ENCODE measurements at regions not wholly inside any gene's neighbourhood (a gene's known extent, or its start where the extent isn't known, plus 50 kb on each side); places are given as distances from the start of the nearest gene placed in this dataset.

- peaks cover 8% of the 10 kb centered on the region for H3K27me3 Mint-ChIP-seq (ENCODE audit: low read depth)
- no peak overlapping the region for H3K27ac Mint-ChIP-seq
- H3K4me1 Mint-ChIP-seq (ENCODE audit: low read depth), result no peaks in the 10 kb centered on the region
- no peak overlapping the region for H3K4me3 Mint-ChIP-seq
- H3K36me3 Mint-ChIP-seq (ENCODE audit: insufficient read depth in 2 of 2), result no peaks in the 10 kb centered on the region
- no peak for ATAC-seq (replicated peaks in 1 of 2)
- no peaks in the 10 kb centered on the region for H3K9me3 Mint-ChIP-seq
- DNase-seq, result no peak
Observed at GRCh38 chr11:134637091-134638015, 225.3 kb upstream of the B3GAT1 start.

GRCh38 chr11:134636071-134636470 is 224.0 kb upstream of the B3GAT1 start:
- ATAC-seq (replicated peaks in 1 of 2), result no peak
- H3K9me3 Mint-ChIP-seq, result no peaks in the 10 kb centered on the region
- DNase-seq, result no peak
- H3K27ac Mint-ChIP-seq, result no peak overlapping the region
- H3K4me3 Mint-ChIP-seq, result no peak overlapping the region
- H3K27me3 Mint-ChIP-seq (ENCODE audit: low read depth), result peaks cover 8% of the 10 kb centered on the region
- no peaks in the 10 kb centered on the region for H3K36me3 Mint-ChIP-seq (ENCODE audit: insufficient read depth in 2 of 2)
- H3K4me1 Mint-ChIP-seq (ENCODE audit: low read depth), result no peaks in the 10 kb centered on the region

GRCh38 chr11:134634897-134635831 is 223.1 kb upstream of the B3GAT1 start:
- no peak for DNase-seq
- H3K4me1 Mint-ChIP-seq (ENCODE audit: low read depth), result no peaks in the 10 kb centered on the region

GRCh38 chr11:134633276-134633675 is 221.2 kb upstream of the B3GAT1 start:
- Mint-ChIP-seq H3K27ac (no peak overlapping the region), H3K4me1 (ENCODE audit: low read depth) (no peaks in the 10 kb centered on the region), H3K27me3 (ENCODE audit: low read depth) (peaks cover 4% of the 10 kb centered on the region), H3K9me3 (peaks cover 0 to 2% of the 10 kb centered on the region in 2 donors), H3K4me3 (no peak overlapping the region), H3K36me3 (ENCODE audit: insufficient read depth in 2 of 2) (no peaks in the 10 kb centered on the region)
- no peak for DNase-seq
- no peak for ATAC-seq (replicated peaks in 1 of 2)

More at GRCh38 chr11:134634897-134635831, 223.1 kb upstream of the B3GAT1 start:
- ATAC-seq (replicated peaks in 1 of 2), result no peak
- no peak overlapping the region for H3K4me3 Mint-ChIP-seq
- H3K27me3 Mint-ChIP-seq (ENCODE audit: low read depth), result peaks cover 8% of the 10 kb centered on the region
- H3K27ac Mint-ChIP-seq, result no peak overlapping the region
- no peaks in the 10 kb centered on the region for H3K36me3 Mint-ChIP-seq (ENCODE audit: insufficient read depth in 2 of 2)
- H3K9me3 Mint-ChIP-seq, result peaks cover 0 to 2% of the 10 kb centered on the region in 2 donors

GRCh38 chr11:134632347-134633119 is 220.5 kb upstream of the B3GAT1 start:
- no peaks in the 10 kb centered on the region for H3K4me1 Mint-ChIP-seq (ENCODE audit: low read depth)
- no peak overlapping the region for H3K27ac Mint-ChIP-seq
- H3K4me3 Mint-ChIP-seq, result no peak overlapping the region
- no peak for DNase-seq
- ATAC-seq (replicated peaks in 1 of 2), result no peak
- H3K27me3 Mint-ChIP-seq (ENCODE audit: low read depth), result peaks cover 8% of the 10 kb centered on the region
- H3K9me3 Mint-ChIP-seq, result peaks cover 0 to 2% of the 10 kb centered on the region in 2 donors
- no peaks in the 10 kb centered on the region for H3K36me3 Mint-ChIP-seq (ENCODE audit: insufficient read depth in 2 of 2)

GRCh38 chr11:134630861-134631260 is 218.8 kb upstream of the B3GAT1 start:
- no peak for DNase-seq
- no peak overlapping the region for H3K27ac Mint-ChIP-seq
- H3K27me3 Mint-ChIP-seq (ENCODE audit: low read depth), result peaks cover 8% of the 10 kb centered on the region
- no peaks in the 10 kb centered on the region for H3K36me3 Mint-ChIP-seq (ENCODE audit: insufficient read depth in 2 of 2)
- no peaks in the 10 kb centered on the region for H3K4me1 Mint-ChIP-seq (ENCODE audit: low read depth)
- no peak for ATAC-seq (replicated peaks in 1 of 2)
- no peak overlapping the region for H3K4me3 Mint-ChIP-seq
- H3K9me3 Mint-ChIP-seq, result peaks cover 0 to 2% of the 10 kb centered on the region in 2 donors

- peaks cover 14% of the 10 kb centered on the region for H3K27me3 Mint-ChIP-seq (ENCODE audit: low read depth)
- ATAC-seq (replicated peaks in 1 of 2), result no peak
- no peaks in the 10 kb centered on the region for H3K4me1 Mint-ChIP-seq (ENCODE audit: low read depth)
- DNase-seq, result no peak
- H3K9me3 Mint-ChIP-seq, result peaks cover 0 to 2% of the 10 kb centered on the region in 2 donors
- H3K27ac Mint-ChIP-seq, result no peak overlapping the region
- H3K4me3 Mint-ChIP-seq, result no peak overlapping the region
- no peaks in the 10 kb centered on the region for H3K36me3 Mint-ChIP-seq (ENCODE audit: insufficient read depth in 2 of 2)
Observed at GRCh38 chr11:134628426-134628825, 216.4 kb upstream of the B3GAT1 start.

GRCh38 chr11:134626032-134626431 is 214.0 kb upstream of the B3GAT1 start:
- Mint-ChIP-seq H3K4me3 (no peak overlapping the region), H3K27me3 (ENCODE audit: low read depth) (peaks cover 14% of the 10 kb centered on the region), H3K36me3 (ENCODE audit: insufficient read depth in 2 of 2) (no peaks in the 10 kb centered on the region), H3K4me1 (ENCODE audit: low read depth) (no peaks in the 10 kb centered on the region), H3K27ac (no peak overlapping the region), H3K9me3 (peaks cover 0 to 2% of the 10 kb centered on the region in 2 donors)
- DNase-seq, result no peak
- ATAC-seq (replicated peaks in 1 of 2), result no peak

- DNase-seq (no peak), ATAC-seq (replicated peaks in 1 of 2) (no peak)
- Mint-ChIP-seq H3K36me3 (ENCODE audit: insufficient read depth in 2 of 2) (no peaks in the 10 kb centered on the region), H3K4me3 (no peak overlapping the region), H3K4me1 (ENCODE audit: low read depth) (no peaks in the 10 kb centered on the region), H3K27me3 (ENCODE audit: low read depth) (peaks cover 14% of the 10 kb centered on the region), H3K9me3 (peaks cover 0 to 1% of the 10 kb centered on the region in 2 donors), H3K27ac (no peak overlapping the region)
Observed at GRCh38 chr11:134625631-134626030, 213.6 kb upstream of the B3GAT1 start.

GRCh38 chr11:134625151-134625550 is 213.1 kb upstream of the B3GAT1 start:
- no peak for ATAC-seq (replicated peaks in 1 of 2)
- H3K36me3 Mint-ChIP-seq (ENCODE audit: insufficient read depth in 2 of 2), result no peaks in the 10 kb centered on the region
- no peaks in the 10 kb centered on the region for H3K4me1 Mint-ChIP-seq (ENCODE audit: low read depth)
- no peak overlapping the region for H3K4me3 Mint-ChIP-seq
- no peak for DNase-seq
- H3K27ac Mint-ChIP-seq, result no peak overlapping the region
- peaks cover 14% of the 10 kb centered on the region for H3K27me3 Mint-ChIP-seq (ENCODE audit: low read depth)
- no peaks in the 10 kb centered on the region for H3K9me3 Mint-ChIP-seq

- H3K9me3 Mint-ChIP-seq, result no peaks in the 10 kb centered on the region
- ATAC-seq (replicated peaks in 1 of 2) (no peak), DNase-seq (no peak)
- no peaks in the 10 kb centered on the region for H3K36me3 Mint-ChIP-seq (ENCODE audit: insufficient read depth in 2 of 2)
- no peak overlapping the region for H3K27ac Mint-ChIP-seq
- H3K4me1 Mint-ChIP-seq (ENCODE audit: low read depth), result no peaks in the 10 kb centered on the region
- no peak overlapping the region for H3K4me3 Mint-ChIP-seq
- peaks cover 14% of the 10 kb centered on the region for H3K27me3 Mint-ChIP-seq (ENCODE audit: low read depth)
Observed at GRCh38 chr11:134624166-134624920, 212.3 kb upstream of the B3GAT1 start.

- Mint-ChIP-seq H3K27me3 (ENCODE audit: low read depth) (peaks cover 14% of the 10 kb centered on the region), H3K4me3 (no peak overlapping the region), H3K36me3 (ENCODE audit: insufficient read depth in 2 of 2) (no peaks in the 10 kb centered on the region), H3K9me3 (no peaks in the 10 kb centered on the region), H3K27ac (no peak overlapping the region), H3K4me1 (ENCODE audit: low read depth) (no peaks in the 10 kb centered on the region)
- ATAC-seq (replicated peaks in 1 of 2) (no peak), DNase-seq (no peak)
Observed at GRCh38 chr11:134623711-134624110, 211.7 kb upstream of the B3GAT1 start.

Data from activated T-cell treated with anti-CD3 and anti-CD28 coated beads, Interleukin-2, amount 50 U/mL, for 72 hours (primary cell).